HepG2 (cell line): ENCODE measurements at regions not wholly inside any gene's neighbourhood (a gene's known extent, or its start where the extent isn't known, plus 50 kb on each side); places are given as distances from the start of the nearest gene placed in this dataset.

Experiments used
- ATAC-seq: fragments of 200-7000 bp; cut with Tn5 transposase; 3 replicates; pipeline ENCODE4 v1.9.1; 2020; ENCODE audit warnings: mild to moderate bottlenecking, moderate library complexity
- BruUV-seq: library from RNA; stranded (reverse); fragments of 400-500 nt; replicated peaks from 2 replicates; lab custom pipeline; 2021; lab: Mats Ljungman, UMichigan
- CTCF ChIA-PET: fragments of 300-600 bp; formaldehyde crosslinking; extraction: SDS; loops from one replicate; lab custom pipeline; 2021; ENCODE audit warnings: low total read pairs, inconsistent platforms, low intra/inter-chr PET ratio; lab: Yijun Ruan, JAX
- POLR2A ChIA-PET: fragments of 350-600 bp; sonication (Branson Sonifier 250); formaldehyde crosslinking; loops from one replicate; lab custom pipeline; 2020; ENCODE audit warnings: antibody characterized with exemption, inconsistent platforms; lab: Yijun Ruan, JAX
- DNase-seq: peaks from one replicate; pipeline ENCODE4 v3.0.0-alpha.2; 2015; ENCODE audit warnings: low spot score
- FAIRE-seq: peaks from 3 replicates; lab custom pipeline; 2011; peaks lifted over from hg19 to GRCh38; lab: Jason Lieb, UNC
- H2AFZ ChIP-seq: one replicate; pipeline ENCODE4 v1.6.1; 2011; ENCODE audit warnings: low read length, inconsistent platforms
- H3K27ac ChIP-seq: fragments of 300-600 bp; 3 replicates; pipeline ENCODE4 v1.8.0; 2011; ENCODE audit warnings: mixed run types, mild to moderate bottlenecking, mixed read lengths, low read length, inconsistent platforms; ENCODE audit not compliant: insufficient read depth; ENCODE audit errors: extremely low read length
- H3K27me3 ChIP-seq, 2 experiments: fragments of 200-600 bp in 1 of 2; 2 replicates in 1 of 2; 3 replicates in 1 of 2; pipeline versions ENCODE4 v1.6.0 to v1.8.0; 2011; ENCODE audit warnings: low read length in 2 of 2, mild to moderate bottlenecking in 2 of 2, moderate library complexity in 2 of 2, inconsistent platforms in 1 of 2; ENCODE audit not compliant: insufficient read depth in 2 of 2, control insufficient read depth in 1 of 2
- H3K36me3 ChIP-seq, 2 experiments: fragments of 200-600 bp in 1 of 2; replicated peaks in 1 of 2; 2 replicates in 1 of 2; 3 replicates in 1 of 2; pipeline versions ENCODE4 v1.5.1 to v1.8.0; 2011; ENCODE audit warnings: low read length in 2 of 2, inconsistent platforms in 1 of 2; ENCODE audit not compliant: insufficient read depth in 2 of 2, control insufficient read depth in 1 of 2
- H3K4me1 ChIP-seq: 2 replicates; pipeline ENCODE4 v1.5.1; 2012; ENCODE audit warnings: low read length, inconsistent platforms; ENCODE audit not compliant: insufficient read depth
- H3K4me2 ChIP-seq: 2 replicates; pipeline ENCODE4 v1.6.0; 2011; ENCODE audit warnings: low read depth, low read length, inconsistent platforms
- H3K4me3 ChIP-seq, 3 experiments: fragments of 200-600 bp in 1 of 3; sonication (generic), shearing (Covaris generic) in 1 of 3; replicated peaks in 1 of 3; 2 replicates each; pipeline ENCODE4 v1.5.1; 2011 to 2016; ENCODE audit warnings: low read length in 3 of 3, inconsistent platforms in 2 of 3, low read depth in 2 of 3, mild to moderate bottlenecking in 2 of 3, control low read depth in 1 of 3, mixed read lengths in 1 of 3; ENCODE audit not compliant: insufficient read depth in 1 of 3
- H3K79me2 ChIP-seq: one replicate; pipeline ENCODE4 v1.6.1; 2011; ENCODE audit warnings: low read length, inconsistent platforms; ENCODE audit not compliant: insufficient read depth
- H3K9ac ChIP-seq: 2 replicates; pipeline ENCODE4 v1.6.0; 2011; ENCODE audit warnings: mild to moderate bottlenecking, low read depth, low read length, inconsistent platforms; ENCODE audit not compliant: insufficient read depth
- H3K9me3 ChIP-seq: 2 replicates; pipeline ENCODE4 v1.5.1; 2012; ENCODE audit warnings: mild to moderate bottlenecking, low read length
- H4K20me1 ChIP-seq: 2 replicates; pipeline ENCODE4 v1.6.0; 2011; ENCODE audit warnings: inconsistent platforms, mild to moderate bottlenecking, low read length, moderate library complexity; ENCODE audit not compliant: insufficient read depth
- ATM ChIP-seq: fragments of 450-650 bp; IDR thresholded peaks from 2 replicates; pipeline ENCODE4 v1.7.1; 2017; ENCODE audit warnings: mild to moderate bottlenecking, borderline replicate concordance
- GZF1 ChIP-seq: sonication (generic); formaldehyde crosslinking; IDR thresholded peaks from 2 replicates; pipeline ENCODE4 v1.5.1; 2020; ENCODE audit warnings: mild to moderate bottlenecking, missing genetic modification reagents
- HES4 ChIP-seq: sonication (generic); formaldehyde crosslinking; IDR thresholded peaks from 2 replicates; pipeline ENCODE4 v1.9.0; 2021; ENCODE audit warnings: mild to moderate bottlenecking, missing genetic modification reagents, borderline replicate concordance
- KLF9 ChIP-seq: IDR thresholded peaks from 2 replicates; pipeline ENCODE4 v1.6.1; 2016; ENCODE audit warnings: low read depth
- MAFG ChIP-seq: sonication (generic); formaldehyde crosslinking; IDR thresholded peaks from 2 replicates; pipeline ENCODE4 v1.5.1; 2020; ENCODE audit warnings: mild to moderate bottlenecking, missing genetic modification reagents
- MYC ChIP-seq: sonication (generic); formaldehyde crosslinking; IDR thresholded peaks from 2 replicates; pipeline ENCODE4 v1.9.0; 2021; ENCODE audit warnings: missing genetic modification reagents, borderline replicate concordance
- PLRG1 ChIP-seq: fragments of 450-650 bp; conservative IDR thresholded peaks from 2 replicates; pipeline ENCODE4 v1.6.1; 2016
- ZKSCAN5 ChIP-seq: sonication (generic); formaldehyde crosslinking; IDR thresholded peaks from 2 replicates; pipeline ENCODE4 v1.5.1; 2020; ENCODE audit warnings: mild to moderate bottlenecking, missing genetic modification reagents
- ZNF230 ChIP-seq: sonication (generic); formaldehyde crosslinking; IDR thresholded peaks from 2 replicates; pipeline ENCODE4 v1.4.0; 2020; ENCODE audit warnings: mild to moderate bottlenecking, missing genetic modification reagents
- ZNF292 ChIP-seq: sonication (generic); formaldehyde crosslinking; IDR thresholded peaks from 2 replicates; pipeline ENCODE4 v1.8.1; 2022; ENCODE audit warnings: mild to moderate bottlenecking, low read depth, missing genetic modification reagents, borderline replicate concordance
- ZNF580 ChIP-seq: IDR thresholded peaks from 2 replicates; pipeline ENCODE4 v1.6.1; 2016; ENCODE audit warnings: low read depth, borderline replicate concordance
- ZNF720 ChIP-seq: sonication (generic); formaldehyde crosslinking; IDR thresholded peaks from 2 replicates; pipeline ENCODE4 v1.4.0; 2020; ENCODE audit warnings: missing genetic modification reagents
- WGBS: methylation state at CpG from one replicate; pipeline ENCODE4 v1.1.6; 2017; ENCODE audit warnings: low lambda C conversion rate; 5-methylcytosine and 5-hydroxymethylcytosine counted together
- in situ Hi-C: cut with HindIII; loops from 2 replicates; pipeline ENCODE4 v1.10.0; 2017; ENCODE audit warnings: low pct_unique_long_range_greater_than_20kb; ENCODE audit not compliant: extremely low pct_ligation_motif_present
- intact Hi-C: fragments of 100-400 bp; cut with micrococcal nuclease; formaldehyde crosslinking; loops from one replicate; pipeline ENCODE4 v1.10.0; 2022; ENCODE audit not compliant: unreplicated experiment
- TF ChIP-seq, protein P1 (sequence below): sonication (generic); formaldehyde crosslinking; IDR thresholded peaks from 2 replicates; pipeline ENCODE4 v1.8.1; 2023; ENCODE audit warnings: mild to moderate bottlenecking, missing genetic modification reagents
- TF ChIP-seq, protein P2 (sequence below): sonication (generic); formaldehyde crosslinking; conservative IDR thresholded peaks from 2 replicates; pipeline ENCODE4 v1.4.0; 2020; ENCODE audit warnings: missing genetic modification reagents
- TF ChIP-seq, protein P3 (sequence below): sonication (generic); formaldehyde crosslinking; IDR thresholded peaks from 2 replicates; pipeline ENCODE4 v1.9.0; 2021; ENCODE audit warnings: missing genetic modification reagents, borderline replicate concordance
- TF ChIP-seq, protein P4 (sequence below): sonication (generic); formaldehyde crosslinking; conservative IDR thresholded peaks from 2 replicates; pipeline ENCODE4 v1.8.0; 2022; ENCODE audit warnings: mild to moderate bottlenecking, moderate library complexity, missing genetic modification reagents

DNA sequence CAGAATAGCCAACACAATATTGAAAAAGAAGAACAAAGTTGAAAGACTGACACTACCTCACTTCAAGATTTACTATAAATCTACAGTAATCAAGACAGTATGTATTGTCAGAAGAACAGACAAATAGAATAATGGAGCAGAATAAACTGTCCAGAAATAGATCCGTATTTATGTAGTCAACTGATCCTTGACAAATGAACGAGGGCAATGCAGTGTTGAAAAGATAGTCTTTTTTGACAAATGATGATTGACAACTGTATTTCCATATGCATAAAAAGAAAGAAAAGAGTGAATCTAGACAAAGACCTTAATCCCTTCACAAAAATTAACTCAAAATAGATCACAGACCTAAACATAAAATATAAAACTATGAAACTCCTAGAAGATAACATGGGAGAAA is 767.1 kb downstream of the KCNA4 start:
- H2AFZ ChIP-seq = no peak overlapping the region
- no peak overlapping the region for H3K27ac ChIP-seq
- in situ Hi-C loops (no loop called here), intact Hi-C loops (no loop called here)
- TF ChIP-seq, protein P1, sequence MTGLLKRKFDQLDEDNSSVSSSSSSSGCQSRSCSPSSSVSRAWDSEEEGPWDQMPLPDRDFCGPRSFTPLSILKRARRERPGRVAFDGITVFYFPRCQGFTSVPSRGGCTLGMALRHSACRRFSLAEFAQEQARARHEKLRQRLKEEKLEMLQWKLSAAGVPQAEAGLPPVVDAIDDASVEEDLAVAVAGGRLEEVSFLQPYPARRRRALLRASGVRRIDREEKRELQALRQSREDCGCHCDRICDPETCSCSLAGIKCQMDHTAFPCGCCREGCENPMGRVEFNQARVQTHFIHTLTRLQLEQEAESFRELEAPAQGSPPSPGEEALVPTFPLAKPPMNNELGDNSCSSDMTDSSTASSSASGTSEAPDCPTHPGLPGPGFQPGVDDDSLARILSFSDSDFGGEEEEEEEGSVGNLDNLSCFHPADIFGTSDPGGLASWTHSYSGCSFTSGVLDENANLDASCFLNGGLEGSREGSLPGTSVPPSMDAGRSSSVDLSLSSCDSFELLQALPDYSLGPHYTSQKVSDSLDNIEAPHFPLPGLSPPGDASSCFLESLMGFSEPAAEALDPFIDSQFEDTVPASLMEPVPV = no peak
- TF ChIP-seq KLF9 (CRISPR knock-in tag) = no peak
- TF ChIP-seq ZNF580 = no peak
- TF ChIP-seq ATM = no peak
- no peak for TF ChIP-seq MYC (CRISPR knock-in tag)
- TF ChIP-seq, protein P2, sequence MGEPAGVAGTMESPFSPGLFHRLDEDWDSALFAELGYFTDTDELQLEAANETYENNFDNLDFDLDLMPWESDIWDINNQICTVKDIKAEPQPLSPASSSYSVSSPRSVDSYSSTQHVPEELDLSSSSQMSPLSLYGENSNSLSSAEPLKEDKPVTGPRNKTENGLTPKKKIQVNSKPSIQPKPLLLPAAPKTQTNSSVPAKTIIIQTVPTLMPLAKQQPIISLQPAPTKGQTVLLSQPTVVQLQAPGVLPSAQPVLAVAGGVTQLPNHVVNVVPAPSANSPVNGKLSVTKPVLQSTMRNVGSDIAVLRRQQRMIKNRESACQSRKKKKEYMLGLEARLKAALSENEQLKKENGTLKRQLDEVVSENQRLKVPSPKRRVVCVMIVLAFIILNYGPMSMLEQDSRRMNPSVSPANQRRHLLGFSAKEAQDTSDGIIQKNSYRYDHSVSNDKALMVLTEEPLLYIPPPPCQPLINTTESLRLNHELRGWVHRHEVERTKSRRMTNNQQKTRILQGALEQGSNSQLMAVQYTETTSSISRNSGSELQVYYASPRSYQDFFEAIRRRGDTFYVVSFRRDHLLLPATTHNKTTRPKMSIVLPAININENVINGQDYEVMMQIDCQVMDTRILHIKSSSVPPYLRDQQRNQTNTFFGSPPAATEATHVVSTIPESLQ (CRISPR knock-in tag) = no peak
- no peak for TF ChIP-seq ZKSCAN5
- no peak for TF ChIP-seq HES4
- TF ChIP-seq, protein P3, sequence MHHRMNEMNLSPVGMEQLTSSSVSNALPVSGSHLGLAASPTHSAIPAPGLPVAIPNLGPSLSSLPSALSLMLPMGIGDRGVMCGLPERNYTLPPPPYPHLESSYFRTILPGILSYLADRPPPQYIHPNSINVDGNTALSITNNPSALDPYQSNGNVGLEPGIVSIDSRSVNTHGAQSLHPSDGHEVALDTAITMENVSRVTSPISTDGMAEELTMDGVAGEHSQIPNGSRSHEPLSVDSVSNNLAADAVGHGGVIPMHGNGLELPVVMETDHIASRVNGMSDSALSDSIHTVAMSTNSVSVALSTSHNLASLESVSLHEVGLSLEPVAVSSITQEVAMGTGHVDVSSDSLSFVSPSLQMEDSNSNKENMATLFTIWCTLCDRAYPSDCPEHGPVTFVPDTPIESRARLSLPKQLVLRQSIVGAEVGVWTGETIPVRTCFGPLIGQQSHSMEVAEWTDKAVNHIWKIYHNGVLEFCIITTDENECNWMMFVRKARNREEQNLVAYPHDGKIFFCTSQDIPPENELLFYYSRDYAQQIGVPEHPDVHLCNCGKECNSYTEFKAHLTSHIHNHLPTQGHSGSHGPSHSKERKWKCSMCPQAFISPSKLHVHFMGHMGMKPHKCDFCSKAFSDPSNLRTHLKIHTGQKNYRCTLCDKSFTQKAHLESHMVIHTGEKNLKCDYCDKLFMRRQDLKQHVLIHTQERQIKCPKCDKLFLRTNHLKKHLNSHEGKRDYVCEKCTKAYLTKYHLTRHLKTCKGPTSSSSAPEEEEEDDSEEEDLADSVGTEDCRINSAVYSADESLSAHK (CRISPR knock-in tag) = no peak
- no peak for TF ChIP-seq PLRG1
- TF ChIP-seq, protein P4, sequence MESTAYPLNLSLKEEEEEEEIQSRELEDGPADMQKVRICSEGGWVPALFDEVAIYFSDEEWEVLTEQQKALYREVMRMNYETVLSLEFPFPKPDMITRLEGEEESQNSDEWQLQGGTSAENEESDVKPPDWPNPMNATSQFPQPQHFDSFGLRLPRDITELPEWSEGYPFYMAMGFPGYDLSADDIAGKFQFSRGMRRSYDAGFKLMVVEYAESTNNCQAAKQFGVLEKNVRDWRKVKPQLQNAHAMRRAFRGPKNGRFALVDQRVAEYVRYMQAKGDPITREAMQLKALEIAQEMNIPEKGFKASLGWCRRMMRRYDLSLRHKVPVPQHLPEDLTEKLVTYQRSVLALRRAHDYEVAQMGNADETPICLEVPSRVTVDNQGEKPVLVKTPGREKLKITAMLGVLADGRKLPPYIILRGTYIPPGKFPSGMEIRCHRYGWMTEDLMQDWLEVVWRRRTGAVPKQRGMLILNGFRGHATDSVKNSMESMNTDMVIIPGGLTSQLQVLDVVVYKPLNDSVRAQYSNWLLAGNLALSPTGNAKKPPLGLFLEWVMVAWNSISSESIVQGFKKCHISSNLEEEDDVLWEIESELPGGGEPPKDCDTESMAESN (CRISPR knock-in tag) = no peak
- TF ChIP-seq GZF1 (CRISPR knock-in tag) = no peak
- no peak for TF ChIP-seq ZNF720 (CRISPR knock-in tag)
- no peak for TF ChIP-seq MAFG (CRISPR knock-in tag)
- TF ChIP-seq ZNF292 (CRISPR knock-in tag) = no peak
- TF ChIP-seq ZNF230 (CRISPR knock-in tag) = no peak
- no TSS peak for BruUV-seq
- no peak for FAIRE-seq
- ATAC-seq = no peak
- H3K4me2 ChIP-seq = no peak overlapping the region
- CTCF ChIA-PET = no interaction called here
- H3K9ac ChIP-seq = no peak overlapping the region
- POLR2A ChIA-PET = no interaction called here
- no peaks in the 10 kb centered on the region for H3K27me3 ChIP-seq
- no peak overlapping the region for H3K4me3 ChIP-seq
- H4K20me1 ChIP-seq = no peaks in the 10 kb centered on the region
- no peaks in the 10 kb centered on the region for H3K79me2 ChIP-seq
- H3K36me3 ChIP-seq = no peaks in the 10 kb centered on the region
- 2% methylated on average over 2 of the region's 2 CpGs for WGBS
- H3K4me1 ChIP-seq = no peaks in the 10 kb centered on the region
- H3K9me3 ChIP-seq = peaks cover 3% of the 10 kb centered on the region; the same call in 1 of the 2 replicates
- no peak for DNase-seq
